MM.1S (cell line): ENCODE measurements at regions not wholly inside any gene's neighbourhood (a gene's known extent, or its start where the extent isn't known, plus 50 kb on each side); places are given as distances from the start of the nearest gene placed in this dataset.

Experiments
- EZH2 ChIP-seq: fragments of 300-600 bp; sonication (generic); optimal IDR thresholded peaks from 2 replicates; pipeline ENCODE3; 2017; ENCODE audit warnings: low read depth, mild to moderate bottlenecking, antibody characterized with exemption, low read length, mixed read lengths
- EZH2phosphoT487 ChIP-seq: fragments of 300-600 bp; sonication (generic); IDR thresholded peaks from 2 replicates; pipeline ENCODE4 v1.6.1; 2018; ENCODE audit warnings: antibody characterized with exemption, low read length
- TF ChIP-seq, protein P1 (sequence below): fragments of 300-600 bp; sonication (generic); IDR thresholded peaks from 2 replicates; pipeline ENCODE4 v1.5.1; 2016; ENCODE audit warnings: antibody characterized with exemption, low read length, mixed read lengths

DNA sequence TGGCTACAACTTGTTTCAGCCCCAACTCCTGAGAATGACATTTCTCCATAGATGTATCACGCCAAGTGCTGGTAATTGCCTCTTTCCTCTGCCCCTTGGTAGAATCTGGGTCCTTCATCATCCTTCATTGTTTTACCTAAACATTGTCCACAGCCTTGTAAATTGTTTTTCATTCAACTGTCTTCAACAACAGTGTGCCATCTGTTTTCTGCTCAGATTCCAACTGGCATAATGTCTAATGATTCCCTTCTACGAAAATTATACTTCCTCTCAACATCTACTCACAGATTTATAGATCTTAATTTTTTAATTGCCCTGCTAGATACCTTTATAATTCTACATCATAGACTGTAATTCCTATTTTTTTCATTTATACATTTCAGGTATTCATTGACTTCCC, 226.9 kb downstream of the TPRG1 start:
- TF ChIP-seq, protein P1, sequence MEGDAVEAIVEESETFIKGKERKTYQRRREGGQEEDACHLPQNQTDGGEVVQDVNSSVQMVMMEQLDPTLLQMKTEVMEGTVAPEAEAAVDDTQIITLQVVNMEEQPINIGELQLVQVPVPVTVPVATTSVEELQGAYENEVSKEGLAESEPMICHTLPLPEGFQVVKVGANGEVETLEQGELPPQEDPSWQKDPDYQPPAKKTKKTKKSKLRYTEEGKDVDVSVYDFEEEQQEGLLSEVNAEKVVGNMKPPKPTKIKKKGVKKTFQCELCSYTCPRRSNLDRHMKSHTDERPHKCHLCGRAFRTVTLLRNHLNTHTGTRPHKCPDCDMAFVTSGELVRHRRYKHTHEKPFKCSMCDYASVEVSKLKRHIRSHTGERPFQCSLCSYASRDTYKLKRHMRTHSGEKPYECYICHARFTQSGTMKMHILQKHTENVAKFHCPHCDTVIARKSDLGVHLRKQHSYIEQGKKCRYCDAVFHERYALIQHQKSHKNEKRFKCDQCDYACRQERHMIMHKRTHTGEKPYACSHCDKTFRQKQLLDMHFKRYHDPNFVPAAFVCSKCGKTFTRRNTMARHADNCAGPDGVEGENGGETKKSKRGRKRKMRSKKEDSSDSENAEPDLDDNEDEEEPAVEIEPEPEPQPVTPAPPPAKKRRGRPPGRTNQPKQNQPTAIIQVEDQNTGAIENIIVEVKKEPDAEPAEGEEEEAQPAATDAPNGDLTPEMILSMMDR, result no peak
- TF ChIP-seq EZH2 (no peak), EZH2phosphoT487 (no peak)
